Keratinocyte (primary cell): ENCODE measurements at regions not wholly inside any gene's neighbourhood (a gene's known extent, or its start where the extent isn't known, plus 50 kb on each side); places are given as distances from the start of the nearest gene placed in this dataset.

ENCODE experiments used
- DNase-seq: peaks from one replicate; pipeline ENCODE4 v3.0.0-alpha.2; 2011; ENCODE audit warnings: low read depth, missing footprints, low spot score
- FAIRE-seq: peaks from 2 replicates; lab custom pipeline; 2011; peaks lifted over from hg19 to GRCh38; lab: Jason Lieb, UNC
- H2AFZ ChIP-seq: 2 replicates; pipeline ENCODE4 v1.6.0; 2012; ENCODE audit warnings: low read length, control low read depth, inconsistent platforms; ENCODE audit not compliant: control insufficient read depth
- H3K27ac ChIP-seq: 2 replicates; pipeline ENCODE4 v1.5.1; 2011; ENCODE audit warnings: low read length; ENCODE audit not compliant: control insufficient read depth, insufficient read depth
- H3K27me3 ChIP-seq: 3 replicates; pipeline ENCODE4 v1.6.0; 2011; ENCODE audit warnings: low read length; ENCODE audit not compliant: control insufficient read depth, insufficient read depth; ENCODE audit errors: extremely low read depth
- H3K36me3 ChIP-seq, 2 experiments: 2 replicates in 1 of 2; 3 replicates in 1 of 2; pipeline ENCODE4 v1.5.1; 2011; ENCODE audit warnings: low read length in 2 of 2, mild to moderate bottlenecking in 1 of 2; ENCODE audit not compliant: control insufficient read depth in 2 of 2, insufficient read depth in 2 of 2; ENCODE audit errors: extremely low read depth in 1 of 2
- H3K4me1 ChIP-seq: 3 replicates; pipeline ENCODE4 v1.5.1; 2011; ENCODE audit warnings: low read length; ENCODE audit not compliant: control insufficient read depth, insufficient read depth; ENCODE audit errors: extremely low read depth
- H3K4me2 ChIP-seq: 3 replicates; pipeline ENCODE4 v1.6.0; 2011; ENCODE audit warnings: low read depth, low read length; ENCODE audit not compliant: control insufficient read depth, insufficient read depth; ENCODE audit errors: extremely low read depth
- H3K4me3 ChIP-seq, 3 experiments: fragments of 200-600 bp in 1 of 3; sonication (generic) in 1 of 3; 2 replicates in 2 of 3; 3 replicates in 1 of 3; pipeline ENCODE4 v1.5.1; 2011 to 2016; ENCODE audit warnings: low read length in 3 of 3, mild to moderate bottlenecking in 3 of 3, control low read depth in 2 of 3, inconsistent platforms in 1 of 3, low read depth in 1 of 3, mixed read lengths in 1 of 3, mixed run types in 1 of 3, moderate library complexity in 1 of 3; ENCODE audit not compliant: control insufficient read depth in 2 of 3, insufficient read depth in 2 of 3; ENCODE audit errors: extremely low read depth in 1 of 3
- H3K79me2 ChIP-seq: 2 replicates; pipeline ENCODE4 v1.6.0; 2012; ENCODE audit warnings: low read length; ENCODE audit not compliant: control insufficient read depth, insufficient read depth
- H3K9ac ChIP-seq: 3 replicates; pipeline ENCODE4 v1.6.0; 2011; ENCODE audit warnings: low read length; ENCODE audit not compliant: control insufficient read depth, insufficient read depth; ENCODE audit errors: extremely low read depth
- H3K9me1 ChIP-seq: 3 replicates; pipeline ENCODE4 v1.6.0; 2011; ENCODE audit warnings: low read length; ENCODE audit not compliant: control insufficient read depth, insufficient read depth; ENCODE audit errors: extremely low read depth
- H3K9me3 ChIP-seq: 2 replicates; pipeline ENCODE4 v1.5.1; 2012; ENCODE audit warnings: low read depth, low read length; ENCODE audit not compliant: control insufficient read depth
- H4K20me1 ChIP-seq: 3 replicates; pipeline ENCODE4 v1.6.0; 2011; ENCODE audit warnings: low read length; ENCODE audit not compliant: control insufficient read depth, insufficient read depth; ENCODE audit errors: extremely low read depth
- CTCF ChIP-seq, 3 experiments: IDR thresholded peaks in 1 of 3; conservative IDR thresholded peaks in 1 of 3; optimal IDR thresholded peaks in 1 of 3; 2 replicates in 2 of 3; 3 replicates in 1 of 3; pipeline versions ENCODE3 to v1.5.1; 2011; ENCODE audit warnings: low read length in 3 of 3, mild to moderate bottlenecking in 3 of 3, moderate library complexity in 2 of 3, control low read depth in 1 of 3, inconsistent platforms in 1 of 3; ENCODE audit not compliant: insufficient read depth in 2 of 3; ENCODE audit errors: extremely low read depth in 1 of 3
- EZH2 ChIP-seq: IDR thresholded peaks from one replicate; pipeline ENCODE4 v1.6.1; 2012; ENCODE audit warnings: inconsistent platforms, mild to moderate bottlenecking, low read length, moderate library complexity
- dilution Hi-C: fragments of 300-500 bp; cut with MboI; formaldehyde crosslinking; loops from one replicate; pipeline ENCODE4 v1.7.0; 2020; ENCODE audit warnings: low sequenced_read_pairs; ENCODE audit not compliant: extremely low pct_ligation_motif_present

- no peak for DNase-seq
- no peak overlapping the region for H2AFZ ChIP-seq
- H3K36me3 ChIP-seq, result no peaks in the 10 kb centered on the region
- H3K27ac ChIP-seq, result no peak overlapping the region
- H3K4me3 ChIP-seq, result no peak overlapping the region
- H4K20me1 ChIP-seq, result no peaks in the 10 kb centered on the region
- no peaks in the 10 kb centered on the region for H3K79me2 ChIP-seq
- H3K4me2 ChIP-seq, result no peak overlapping the region
- dilution Hi-C loops, result no loop called here
- no peaks in the 10 kb centered on the region for H3K9me1 ChIP-seq
- H3K9ac ChIP-seq, result no peak overlapping the region
- TF ChIP-seq EZH2 (no peak), CTCF (optimal IDR thresholded peaks at IDR 0.05 in 1 of 3, IDR thresholded peaks at IDR 0.05 in 1 of 3, conservative IDR thresholded peaks at IDR 0.05 in 1 of 3; ENCODE audit: extremely low read depth in 1 of 3, insufficient read depth in 2 of 3, low read length in 3 of 3) (no peak)
- no peaks in the 10 kb centered on the region for H3K9me3 ChIP-seq
- H3K4me1 ChIP-seq, result no peaks in the 10 kb centered on the region
- H3K27me3 ChIP-seq, result no peaks in the 10 kb centered on the region
- no peak for FAIRE-seq
Measured at GRCh38 chr5:25963251-25964008, 1075.0 kb downstream of the CDH9 start.

GRCh38 chr5:25955337-25955736 lies 1083.0 kb downstream of the CDH9 start:
- no peaks in the 10 kb centered on the region for H3K36me3 ChIP-seq
- H3K9ac ChIP-seq, result no peak overlapping the region
- no peaks in the 10 kb centered on the region for H3K4me1 ChIP-seq
- no peak overlapping the region for H2AFZ ChIP-seq
- dilution Hi-C loops, result no loop called here
- no peaks in the 10 kb centered on the region for H3K27me3 ChIP-seq
- no peak overlapping the region for H3K4me3 ChIP-seq
- no peak for TF ChIP-seq EZH2
- TF ChIP-seq CTCF (optimal IDR thresholded peaks at IDR 0.05 in 1 of 3, IDR thresholded peaks at IDR 0.05 in 1 of 3, conservative IDR thresholded peaks at IDR 0.05 in 1 of 3; ENCODE audit: extremely low read depth in 1 of 3, insufficient read depth in 2 of 3, low read length in 3 of 3), result no peak
- H3K79me2 ChIP-seq, result no peaks in the 10 kb centered on the region
- H3K27ac ChIP-seq, result no peak overlapping the region
- H3K9me3 ChIP-seq, result peaks cover 2% of the 10 kb centered on the region
- FAIRE-seq, result no peak
- no peaks in the 10 kb centered on the region for H3K9me1 ChIP-seq
- no peak overlapping the region for H3K4me2 ChIP-seq
- no peak for DNase-seq
- H4K20me1 ChIP-seq, result no peaks in the 10 kb centered on the region
